Nephron progenitor cell (in vitro differentiated cells): ENCODE measurements at regions not wholly inside any gene's neighbourhood (a gene's known extent, or its start where the extent isn't known, plus 50 kb on each side); places are given as distances from the start of the nearest gene placed in this dataset.

Source experiments
- DNase-seq: peaks from one replicate; pipeline ENCODE4 v3.0.0; 2021
- H3K27ac Mint-ChIP-seq: 2 replicates; pipeline ENCODE4 v1.8.0; 2021; ENCODE audit warnings: mild to moderate bottlenecking, moderate library complexity, mixed read lengths
- H3K27me3 Mint-ChIP-seq: 2 replicates; pipeline ENCODE4 v1.8.0; 2021; ENCODE audit warnings: mild to moderate bottlenecking, low read depth, mixed read lengths; ENCODE audit not compliant: poor library complexity
- H3K36me3 Mint-ChIP-seq: 2 replicates; pipeline ENCODE4 v1.8.0; 2021; ENCODE audit warnings: low read depth, mixed read lengths
- H3K4me1 Mint-ChIP-seq: 2 replicates; pipeline ENCODE4 v1.8.0; 2021; ENCODE audit warnings: mixed read lengths
- H3K4me3 Mint-ChIP-seq: 2 replicates; pipeline ENCODE4 v1.8.0; 2021; ENCODE audit warnings: mild to moderate bottlenecking, moderate library complexity, mixed read lengths
- H3K9me3 Mint-ChIP-seq: 2 replicates; pipeline ENCODE4 v1.8.0; 2021; ENCODE audit warnings: mild to moderate bottlenecking, moderate library complexity, mixed read lengths
- TF ChIP-seq, protein P1 (sequence below): fragments of 200-600 bp; sonication (generic); IDR thresholded peaks from 2 replicates; pipeline ENCODE4 v1.5.0; 2021; ENCODE audit warnings: antibody characterized with exemption

GRCh38 chr18:55064073-55064472, 104.8 kb upstream of the CCDC68 start:
- H3K4me1 Mint-ChIP-seq, result no peaks in the 10 kb centered on the region
- H3K36me3 Mint-ChIP-seq, result no peaks in the 10 kb centered on the region
- TF ChIP-seq, protein P1, sequence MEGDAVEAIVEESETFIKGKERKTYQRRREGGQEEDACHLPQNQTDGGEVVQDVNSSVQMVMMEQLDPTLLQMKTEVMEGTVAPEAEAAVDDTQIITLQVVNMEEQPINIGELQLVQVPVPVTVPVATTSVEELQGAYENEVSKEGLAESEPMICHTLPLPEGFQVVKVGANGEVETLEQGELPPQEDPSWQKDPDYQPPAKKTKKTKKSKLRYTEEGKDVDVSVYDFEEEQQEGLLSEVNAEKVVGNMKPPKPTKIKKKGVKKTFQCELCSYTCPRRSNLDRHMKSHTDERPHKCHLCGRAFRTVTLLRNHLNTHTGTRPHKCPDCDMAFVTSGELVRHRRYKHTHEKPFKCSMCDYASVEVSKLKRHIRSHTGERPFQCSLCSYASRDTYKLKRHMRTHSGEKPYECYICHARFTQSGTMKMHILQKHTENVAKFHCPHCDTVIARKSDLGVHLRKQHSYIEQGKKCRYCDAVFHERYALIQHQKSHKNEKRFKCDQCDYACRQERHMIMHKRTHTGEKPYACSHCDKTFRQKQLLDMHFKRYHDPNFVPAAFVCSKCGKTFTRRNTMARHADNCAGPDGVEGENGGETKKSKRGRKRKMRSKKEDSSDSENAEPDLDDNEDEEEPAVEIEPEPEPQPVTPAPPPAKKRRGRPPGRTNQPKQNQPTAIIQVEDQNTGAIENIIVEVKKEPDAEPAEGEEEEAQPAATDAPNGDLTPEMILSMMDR, result no peak
- no peak overlapping the region for H3K4me3 Mint-ChIP-seq
- H3K27me3 Mint-ChIP-seq, result no peaks in the 10 kb centered on the region
- peaks cover 6% of the 10 kb centered on the region for H3K9me3 Mint-ChIP-seq
- DNase-seq, result no peak
- H3K27ac Mint-ChIP-seq, result no peak overlapping the region

DNA sequence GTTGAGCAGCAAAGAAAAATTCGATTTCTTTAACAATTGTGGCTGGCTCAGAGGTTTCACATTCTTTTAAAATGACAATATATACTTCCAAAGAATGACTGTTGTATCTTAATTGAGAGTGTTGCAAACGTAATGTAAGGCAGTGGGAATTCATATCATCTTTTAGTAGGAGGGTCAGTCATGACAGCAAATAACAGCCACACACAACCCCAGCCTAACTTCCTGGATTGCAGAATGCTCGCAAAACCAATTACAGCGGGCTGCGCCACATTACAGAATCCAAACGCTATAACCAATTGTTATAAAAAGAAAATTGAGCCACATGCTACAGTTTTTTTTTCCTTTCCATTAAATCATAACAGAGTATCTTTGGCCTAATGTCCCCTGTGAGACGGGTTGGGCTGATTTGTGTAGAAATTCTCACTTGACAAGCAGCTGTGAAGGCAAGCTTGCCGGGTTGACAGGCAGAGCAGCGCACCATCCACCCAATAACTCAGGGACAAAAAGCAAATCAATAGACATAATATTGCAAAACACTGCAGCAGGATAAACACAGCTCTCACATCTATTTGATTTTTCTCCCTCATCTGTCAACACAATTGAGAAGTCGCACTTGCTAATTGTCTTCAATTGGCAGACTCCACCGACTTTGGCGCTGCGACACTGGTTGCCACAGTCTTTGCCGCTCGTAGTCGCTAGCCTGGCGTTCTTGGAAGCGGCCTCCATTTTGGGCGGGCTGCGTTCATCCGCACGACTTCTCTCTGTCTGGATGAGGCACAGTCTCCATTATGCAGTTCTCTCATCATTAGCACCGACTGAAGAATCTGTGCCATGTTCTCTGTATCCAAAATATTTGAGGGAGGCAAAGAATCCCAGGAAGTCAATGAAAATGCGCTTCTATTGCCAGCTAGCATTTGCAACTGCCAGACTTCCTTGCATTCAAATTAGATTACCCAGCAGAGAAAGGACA, 95.0 kb upstream of the CCDC68 start:
- H3K27me3 Mint-ChIP-seq, result peaks cover 6% of the 10 kb centered on the region
- DNase-seq, result no peak
- no peak overlapping the region for H3K4me3 Mint-ChIP-seq
- no peaks in the 10 kb centered on the region for H3K4me1 Mint-ChIP-seq
- H3K27ac Mint-ChIP-seq, result no peak overlapping the region
- TF ChIP-seq, protein P1, result no peak
- H3K9me3 Mint-ChIP-seq, result no peaks in the 10 kb centered on the region
- no peaks in the 10 kb centered on the region for H3K36me3 Mint-ChIP-seq

DNA sequence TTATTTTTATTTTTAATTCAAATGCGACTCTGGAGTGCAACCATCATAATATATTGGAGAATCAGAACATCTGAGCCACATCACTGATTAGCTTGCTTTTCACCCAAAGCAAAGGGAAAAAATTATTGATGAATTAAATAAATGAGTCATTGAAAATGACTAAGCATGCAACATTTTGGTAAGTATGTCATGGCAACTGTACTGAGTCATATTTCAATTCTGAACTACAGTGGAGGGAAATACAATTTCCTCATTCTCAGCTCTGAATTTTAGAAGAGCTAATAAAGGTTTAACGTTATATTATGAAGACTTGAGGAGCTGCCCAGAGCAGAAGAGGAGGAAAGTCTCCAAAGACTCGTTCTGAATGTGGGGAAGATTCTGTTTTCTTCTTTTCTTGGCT, 89.6 kb upstream of the CCDC68 start:
- H3K9me3 Mint-ChIP-seq, result no peaks in the 10 kb centered on the region
- H3K36me3 Mint-ChIP-seq, result no peaks in the 10 kb centered on the region
- no peaks in the 10 kb centered on the region for H3K4me1 Mint-ChIP-seq
- H3K27ac Mint-ChIP-seq, result no peak overlapping the region
- DNase-seq, result no peak
- no peak overlapping the region for H3K4me3 Mint-ChIP-seq
- peaks cover 3% of the 10 kb centered on the region for H3K27me3 Mint-ChIP-seq
- TF ChIP-seq, protein P1, result no peak

DNA sequence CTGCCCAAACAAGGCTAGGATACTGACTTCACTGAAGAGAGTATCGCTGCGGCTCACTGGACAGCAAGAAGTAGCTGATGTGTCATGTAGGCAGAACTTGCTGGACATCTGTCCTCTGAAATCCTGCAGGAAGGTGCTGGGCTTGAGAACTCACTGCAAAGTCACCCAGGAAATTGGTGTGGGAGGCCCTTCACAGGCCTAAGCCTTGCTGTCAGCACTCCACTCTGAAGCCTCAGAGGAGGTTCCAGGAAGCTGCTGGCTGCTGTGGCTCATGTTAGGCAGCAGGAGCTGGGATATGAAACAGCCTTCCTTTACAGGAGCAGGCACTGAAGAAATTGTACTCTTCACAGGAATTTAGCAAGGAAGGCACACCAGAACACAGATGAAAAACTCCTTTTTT, 88.3 kb upstream of the CCDC68 start:
- Mint-ChIP-seq H3K36me3 (no peaks in the 10 kb centered on the region), H3K27me3 (no peaks in the 10 kb centered on the region), H3K4me3 (no peak overlapping the region), H3K27ac (no peak overlapping the region), H3K4me1 (no peaks in the 10 kb centered on the region), H3K9me3 (no peaks in the 10 kb centered on the region)
- TF ChIP-seq, protein P1, result no peak
- DNase-seq, result no peak

GRCh38 chr18:55041366-55041765, 82.1 kb upstream of the CCDC68 start:
- Mint-ChIP-seq H3K36me3 (no peaks in the 10 kb centered on the region), H3K4me3 (no peak overlapping the region), H3K9me3 (no peaks in the 10 kb centered on the region), H3K27me3 (peaks cover 3% of the 10 kb centered on the region), H3K27ac (no peak overlapping the region), H3K4me1 (no peaks in the 10 kb centered on the region)
- TF ChIP-seq, protein P1, result no peak
- no peak for DNase-seq

DNA sequence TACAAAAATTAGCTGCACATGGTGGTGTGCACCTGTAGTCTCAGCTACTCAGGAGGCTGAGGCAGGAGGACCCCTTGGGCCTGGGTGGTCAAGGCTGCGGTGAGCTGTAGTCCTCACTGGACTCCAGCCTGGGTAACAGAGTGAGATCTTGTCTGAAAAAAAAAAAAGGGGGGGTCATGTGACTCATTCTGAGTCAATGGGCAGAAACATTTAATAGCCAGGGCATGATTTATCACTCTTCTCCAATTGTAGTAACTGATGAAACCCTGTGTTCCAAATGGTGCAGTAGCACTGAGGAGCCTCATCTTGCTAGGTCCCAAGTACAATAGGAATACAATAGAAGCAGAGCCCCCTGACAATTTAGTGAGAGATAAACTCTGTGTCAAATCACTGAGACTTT, 78.9 kb upstream of the CCDC68 start:
- TF ChIP-seq, protein P1, result no peak
- no peak overlapping the region for H3K27ac Mint-ChIP-seq
- no peak for DNase-seq
- H3K9me3 Mint-ChIP-seq, result no peaks in the 10 kb centered on the region
- H3K4me3 Mint-ChIP-seq, result no peak overlapping the region
- no peaks in the 10 kb centered on the region for H3K4me1 Mint-ChIP-seq
- no peaks in the 10 kb centered on the region for H3K36me3 Mint-ChIP-seq
- H3K27me3 Mint-ChIP-seq, result peaks cover 3% of the 10 kb centered on the region
